HG02610 (cell line): ENCODE measurements at regions not wholly inside any gene's neighbourhood (a gene's known extent, or its start where the extent isn't known, plus 50 kb on each side); places are given as distances from the start of the nearest gene placed in this dataset.

Experiments
- ATAC-seq: cut with Tn5 transposase; IDR thresholded peaks from one replicate; pipeline ENCODE4 v1.9.1; 2021; ENCODE audit warnings: mild to moderate bottlenecking, moderate library complexity; ENCODE audit not compliant: unreplicated experiment

DNA sequence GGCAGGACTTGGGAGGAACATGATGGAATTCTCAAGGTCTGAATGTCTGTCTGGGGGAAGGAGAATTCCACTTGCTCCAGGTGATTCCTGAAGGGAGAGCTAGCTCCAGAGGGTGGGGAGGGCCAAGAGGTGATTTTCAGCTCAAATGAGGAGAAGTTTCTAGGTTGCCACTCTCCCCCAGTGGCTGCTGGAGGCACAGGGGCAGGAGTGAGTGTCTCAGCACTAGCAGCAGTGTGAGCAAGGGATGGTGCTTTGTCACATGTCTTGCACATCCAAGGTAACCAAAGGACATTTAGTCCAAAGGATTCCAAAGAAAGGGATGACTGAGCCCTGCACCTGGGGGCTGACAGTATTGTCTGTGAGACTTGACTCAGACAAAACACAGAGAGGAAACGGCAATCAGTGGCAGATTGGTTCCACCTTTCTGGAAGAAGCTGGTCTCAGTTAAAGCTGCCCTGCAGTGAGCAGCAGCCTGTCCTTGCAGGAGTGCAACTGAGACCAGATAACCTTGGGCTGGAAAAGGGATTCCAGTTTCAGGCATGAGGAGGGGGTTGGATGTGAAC is 51.2 kb upstream of the PCBD1 start:
- no peak for ATAC-seq

GRCh38 chr10:70940834-70941568 is 52.6 kb upstream of the PCBD1 start:
- ATAC-seq: no peak

DNA sequence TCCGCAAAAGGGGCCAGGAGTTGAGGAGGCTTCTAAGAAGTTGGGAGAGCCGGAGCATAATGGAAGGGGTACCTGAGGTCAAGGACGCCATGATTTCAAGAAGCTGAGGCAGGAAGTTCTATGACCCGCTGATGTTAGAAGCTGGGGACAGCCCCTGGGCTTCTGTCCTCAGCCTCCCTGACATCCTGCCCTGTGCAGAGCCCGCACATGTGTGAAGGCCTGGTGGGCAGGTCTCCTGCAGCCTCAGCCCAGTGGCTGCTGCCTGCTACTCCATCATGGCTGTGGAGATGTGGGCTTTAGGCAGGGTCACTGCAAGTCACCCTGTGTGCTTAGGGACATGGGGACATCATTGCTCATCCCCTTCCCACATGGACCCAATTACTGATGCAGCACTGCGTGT is 53.8 kb upstream of the PCBD1 start:
- no peak for ATAC-seq

- ATAC-seq: no peak
Measured at GRCh38 chr10:70942725-70943124, 54.4 kb upstream of the PCBD1 start.

GRCh38 chr10:70943249-70943648 is 54.9 kb upstream of the PCBD1 start:
- ATAC-seq: no peak

- ATAC-seq: no peak
Measured at GRCh38 chr10:70943841-70944466, 55.6 kb upstream of the PCBD1 start.

GRCh38 chr10:70950037-70950436 is 61.7 kb upstream of the PCBD1 start:
- no peak for ATAC-seq

DNA sequence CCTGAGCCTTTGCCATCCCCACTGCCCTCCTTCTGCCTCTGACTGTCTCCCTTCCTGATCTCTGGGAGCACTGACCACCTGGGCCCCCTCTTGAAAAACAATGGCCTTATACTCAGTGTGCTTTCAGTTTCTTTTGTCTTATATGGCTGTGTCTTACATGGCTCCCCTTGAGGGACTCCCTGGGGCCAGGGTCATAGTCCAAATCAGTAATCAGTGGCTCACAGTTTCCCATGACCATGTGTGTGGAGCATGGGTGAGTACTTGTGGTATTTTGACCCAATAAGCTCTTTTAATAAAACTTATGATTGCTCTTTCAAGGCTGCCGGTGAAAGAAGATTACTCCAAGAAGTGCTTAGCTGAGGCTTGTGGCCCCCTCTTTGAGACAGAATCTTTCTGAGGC is 62.4 kb upstream of the PCBD1 start:
- no peak for ATAC-seq

DNA sequence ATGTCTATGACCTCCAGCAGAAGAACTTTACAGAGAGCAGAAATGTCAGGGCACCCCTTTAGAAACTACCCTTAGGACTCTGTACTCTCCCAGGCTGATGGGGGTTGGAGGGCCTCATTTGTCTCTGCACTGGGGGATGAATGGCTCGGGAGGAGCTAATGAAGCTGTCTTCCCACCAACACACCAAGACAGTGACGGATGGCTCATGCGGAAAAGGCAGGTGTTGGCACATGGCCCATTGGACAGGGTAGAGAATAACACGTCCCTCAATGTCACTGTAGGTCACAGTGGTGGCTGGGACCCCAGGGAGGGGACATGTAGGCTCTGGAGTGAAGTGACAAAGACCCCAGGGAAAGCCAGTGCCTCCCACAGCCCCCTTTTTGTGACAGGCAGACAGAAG is 64.0 kb upstream of the PCBD1 start:
- no peak for ATAC-seq

DNA sequence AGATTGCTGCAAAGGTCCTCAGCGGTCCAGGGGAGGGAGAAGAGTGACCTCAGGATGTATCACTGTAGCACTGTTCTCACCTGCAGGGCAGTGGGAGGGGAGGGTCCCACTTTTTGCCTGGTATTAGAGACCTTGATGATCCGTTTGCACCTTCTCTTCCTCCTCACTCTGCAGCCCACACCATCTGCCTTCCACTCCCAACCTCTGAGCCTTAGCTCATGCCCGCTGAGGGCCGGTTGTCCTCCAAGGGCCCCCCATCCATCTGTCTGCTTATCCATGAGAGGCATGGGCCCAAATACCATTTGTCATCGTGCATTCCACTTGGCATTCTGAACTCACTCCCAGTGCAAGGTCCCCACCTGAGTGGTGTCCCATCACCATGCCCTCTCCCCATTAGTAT is 64.6 kb upstream of the PCBD1 start:
- ATAC-seq: no peak

- no peak for ATAC-seq
Measured at GRCh38 chr10:70954381-70955176, 66.2 kb upstream of the PCBD1 start.

DNA sequence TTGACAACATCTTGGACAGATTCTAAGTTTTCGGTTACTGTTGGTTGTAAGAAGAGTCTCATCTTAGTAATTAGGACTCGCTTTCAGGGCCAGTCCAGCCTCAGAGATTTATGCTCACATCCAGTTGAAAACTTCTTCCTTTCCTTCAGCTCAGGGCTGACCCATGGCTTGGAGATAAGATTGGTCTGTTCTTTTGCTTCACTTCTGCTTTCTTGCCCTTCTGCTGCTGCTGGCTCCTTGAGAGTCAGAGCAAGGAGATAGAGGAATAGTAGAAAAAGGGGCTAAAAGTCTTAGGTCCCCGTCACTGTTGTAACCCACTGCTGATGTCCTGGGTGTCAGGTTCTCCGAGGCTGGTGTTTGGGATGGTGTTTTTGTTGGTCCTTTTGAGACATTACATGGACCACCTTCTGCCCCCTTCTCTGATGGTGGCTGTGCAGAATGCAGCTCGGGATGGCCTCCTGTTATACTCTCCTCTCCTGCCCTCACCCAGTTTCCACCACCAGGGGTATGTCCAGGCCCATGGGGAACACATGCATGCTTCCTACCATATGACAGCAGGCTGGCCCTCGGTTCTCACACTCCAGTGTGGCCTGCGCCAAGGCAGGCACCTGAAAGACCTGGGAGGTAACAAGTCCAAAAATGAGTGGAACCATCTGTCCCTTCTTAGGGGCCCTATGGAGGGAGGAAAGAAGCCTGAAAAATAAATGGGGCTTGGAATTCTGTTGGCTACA is 67.8 kb upstream of the PCBD1 start:
- ATAC-seq: no peak

DNA sequence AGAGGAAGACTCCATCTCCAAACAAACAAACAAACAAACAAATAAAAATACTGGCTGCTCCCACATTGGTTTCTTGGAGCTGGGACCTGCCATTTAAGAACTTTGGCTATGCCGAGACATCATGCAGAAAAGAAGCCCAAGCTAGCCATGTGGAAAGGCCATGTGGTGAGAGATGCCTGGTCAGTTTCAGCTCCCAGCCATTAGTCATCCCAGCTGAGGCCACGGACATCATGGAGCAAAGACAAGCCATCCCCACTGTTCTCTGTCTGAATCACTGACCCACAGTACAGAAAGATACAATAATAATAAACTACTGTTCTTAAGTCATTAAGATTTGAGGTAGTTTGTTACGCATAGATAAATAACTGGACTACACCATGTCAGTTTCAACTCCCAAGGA is 70.0 kb upstream of the PCBD1 start:
- ATAC-seq: no peak

- no peak for ATAC-seq
Measured at GRCh38 chr10:70960316-70960715, 72.0 kb upstream of the PCBD1 start.

DNA sequence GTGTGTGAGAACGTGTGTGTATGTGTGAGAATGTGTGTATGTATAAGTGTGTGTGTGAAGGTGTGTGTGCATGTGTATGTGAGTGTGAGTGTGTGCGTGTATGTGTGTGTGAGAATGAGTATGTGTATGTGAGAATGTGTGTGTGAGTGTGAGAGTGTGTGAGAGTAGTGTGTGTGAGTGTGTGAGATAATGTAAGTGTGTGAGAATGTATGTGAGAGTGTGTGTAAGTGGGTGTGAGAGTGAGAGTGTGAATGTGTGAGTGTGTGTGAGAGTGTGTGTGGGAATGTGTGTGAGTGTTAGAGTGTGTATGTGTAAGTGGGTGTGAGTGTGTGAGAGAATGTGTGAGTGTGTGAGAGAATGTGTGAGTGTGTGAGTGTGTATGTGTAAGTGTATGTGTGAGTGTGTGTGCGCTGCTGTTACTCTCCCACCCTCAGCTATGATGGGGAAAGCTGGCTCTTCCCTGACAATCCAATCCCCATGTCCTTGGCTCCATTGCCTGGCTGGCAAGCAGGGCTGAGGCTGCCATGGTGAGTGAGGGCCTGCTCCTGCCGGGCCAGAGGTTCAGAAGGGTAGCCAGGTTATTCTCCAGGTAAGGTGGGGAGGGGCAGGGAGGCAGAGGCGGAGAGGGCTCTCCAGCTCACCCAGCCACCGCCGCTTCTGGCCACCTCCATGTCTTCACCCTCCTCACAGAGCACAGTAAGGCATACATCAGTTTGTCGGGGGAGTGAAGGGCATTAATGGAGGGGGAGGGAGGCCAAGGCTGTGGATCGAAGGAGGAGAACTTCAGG is 72.6 kb upstream of the PCBD1 start:
- no peak for ATAC-seq

GRCh38 chr10:70962686-70963085 is 74.3 kb upstream of the PCBD1 start:
- no peak for ATAC-seq

DNA sequence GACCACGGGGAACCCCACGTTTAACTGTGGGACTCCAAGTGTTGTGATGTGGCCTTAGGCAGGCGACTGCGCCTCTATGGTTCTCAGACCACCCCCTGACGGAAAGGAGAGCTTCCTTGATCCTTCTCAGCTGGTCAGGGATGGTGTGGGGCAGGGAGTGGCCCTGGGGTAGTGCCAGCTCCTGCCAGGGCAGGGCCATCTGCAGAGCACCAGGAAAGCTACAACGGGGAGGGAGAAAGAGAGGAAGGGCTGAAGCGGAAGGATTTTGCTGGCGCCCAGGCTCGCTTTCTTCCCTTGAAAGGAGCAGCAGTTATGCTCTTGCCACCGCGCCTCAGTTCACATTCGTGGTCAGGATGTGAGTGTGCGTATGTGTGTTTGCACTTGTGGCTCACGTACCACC is 74.9 kb upstream of the PCBD1 start:
- ATAC-seq: no peak

DNA sequence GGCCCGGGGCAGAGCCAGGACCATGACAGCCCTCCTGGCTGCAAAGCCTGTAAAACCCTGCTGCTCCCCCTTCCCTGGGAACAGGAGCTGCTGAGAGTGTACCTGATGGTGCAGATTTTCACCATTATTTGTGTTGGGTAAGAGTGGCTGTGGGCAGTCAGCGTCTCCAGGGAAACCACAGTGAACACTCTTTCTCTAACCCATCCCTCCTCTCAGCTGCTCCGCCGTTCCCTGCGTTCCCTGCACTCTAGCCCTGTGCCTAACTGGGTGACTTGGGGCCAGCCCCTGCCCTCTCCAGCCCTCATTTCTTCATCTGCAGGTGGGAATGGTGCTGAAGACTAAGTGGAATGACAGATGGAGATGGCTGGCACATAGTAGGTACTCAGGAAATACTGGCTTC is 75.9 kb upstream of the PCBD1 start:
- ATAC-seq: no peak

- no peak for ATAC-seq
Measured at GRCh38 chr10:70964881-70965280, 76.5 kb upstream of the PCBD1 start.

DNA sequence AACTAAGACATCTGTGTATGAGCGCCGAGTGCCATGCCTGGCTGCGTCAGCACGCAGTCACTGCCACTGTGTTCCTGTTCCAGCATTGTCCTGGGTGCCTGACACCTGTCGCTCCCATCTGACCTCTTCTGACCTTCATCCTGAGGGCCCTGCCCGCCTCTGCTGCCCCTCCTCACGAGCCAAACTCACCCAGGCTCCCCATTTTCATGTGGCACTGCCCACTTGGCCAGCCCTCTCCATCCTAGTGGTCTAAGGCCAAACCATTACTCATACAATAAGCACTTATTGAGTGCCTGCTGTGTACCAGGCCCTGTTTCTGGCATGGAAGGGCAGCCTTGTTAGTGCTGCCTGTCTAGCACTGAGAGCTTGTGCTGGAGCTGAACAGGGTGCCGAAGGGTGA is 77.2 kb upstream of the PCBD1 start:
- no peak for ATAC-seq
